ENCODE measurements at regions not wholly inside any gene's neighbourhood (a gene's known extent, or its start where the extent isn't known, plus 50 kb on each side); places are given as distances from the start of the nearest gene placed in this dataset.

- CTCF ChIA-PET, result interaction anchor here (0.5 kb wide), 1 partner anchor 20 kb away, joined by 3 read pairs; no protein-coding TSS in a partner anchor
Observed at GRCh38 chr15:35822153-35822552, 276.2 kb upstream of the DPH6 start.

GRCh38 chr15:35827141-35827540 lies 281.2 kb upstream of the DPH6 start:
- Histone ChIP-seq H3K9me3 (ENCODE audit: insufficient read depth, low read depth) (no peaks in the 10 kb centered on the region), H3K4me2 (no peak overlapping the region), H3K27me3 (ENCODE audit: insufficient read depth, low read depth) (no peaks in the 10 kb centered on the region), H3K79me2 (ENCODE audit: low read depth) (no peaks in the 10 kb centered on the region), H4K20me1 (ENCODE audit: insufficient read depth) (no peaks in the 10 kb centered on the region), H3K4me1 (replicated peaks; ENCODE audit: insufficient read depth) (no peaks in the 10 kb centered on the region), H3F3A (ENCODE audit: insufficient read depth, low read depth) (no peaks in the 10 kb centered on the region), H3K9me2 (ENCODE audit: insufficient read depth) (no peaks in the 10 kb centered on the region), H3K4me3 (no peak overlapping the region), H2AFZ (no peak overlapping the region), H3K27ac (no peak overlapping the region), H3K36me3 (ENCODE audit: low read depth) (no peaks in the 10 kb centered on the region)
- intact Hi-C loops (cut with micrococcal nuclease; ENCODE audit: unreplicated experiment), result no loop called here
- POLR2A ChIA-PET (ENCODE audit: unreplicated experiment), result no interaction called here
- TF ChIP-seq EZH2 (IDR thresholded peaks at IDR 0.05; ENCODE audit: low read depth), result no peak
- BruUV-seq (replicated peaks), result no TSS peak
- peak; percentile 1 to 37 for DNase-seq
- CTCF ChIA-PET, result no interaction called here

More at GRCh38 chr15:35822153-35822552, 276.2 kb upstream of the DPH6 start:
- no peak for DNase-seq
- H4K20me1 ChIP-seq (ENCODE audit: insufficient read depth), result no peaks in the 10 kb centered on the region
- H3K79me2 ChIP-seq (ENCODE audit: low read depth), result no peaks in the 10 kb centered on the region
- no peaks in the 10 kb centered on the region for H3K36me3 ChIP-seq (ENCODE audit: low read depth)
- no TSS peak for BruUV-seq (replicated peaks)
- POLR2A ChIA-PET (ENCODE audit: unreplicated experiment), result no interaction called here
- no peak overlapping the region for H3K4me2 ChIP-seq
- H3F3A ChIP-seq (ENCODE audit: insufficient read depth, low read depth), result no peaks in the 10 kb centered on the region
- H2AFZ ChIP-seq, result no peak overlapping the region
- TF ChIP-seq CTCF (conservative IDR thresholded peaks at IDR 0.05) (no peak), EZH2 (IDR thresholded peaks at IDR 0.05; ENCODE audit: low read depth) (no peak)
- no peaks in the 10 kb centered on the region for H3K27me3 ChIP-seq (ENCODE audit: insufficient read depth, low read depth)
- intact Hi-C loops (cut with micrococcal nuclease; ENCODE audit: unreplicated experiment), result no loop called here
- H3K9me3 ChIP-seq (ENCODE audit: insufficient read depth, low read depth), result no peaks in the 10 kb centered on the region
- no peaks in the 10 kb centered on the region for H3K9me2 ChIP-seq (ENCODE audit: insufficient read depth)
- H3K4me3 ChIP-seq, result no peak overlapping the region
- H3K27ac ChIP-seq, result no peak overlapping the region
- H3K4me1 ChIP-seq (replicated peaks; ENCODE audit: insufficient read depth), result no peaks in the 10 kb centered on the region

DNA sequence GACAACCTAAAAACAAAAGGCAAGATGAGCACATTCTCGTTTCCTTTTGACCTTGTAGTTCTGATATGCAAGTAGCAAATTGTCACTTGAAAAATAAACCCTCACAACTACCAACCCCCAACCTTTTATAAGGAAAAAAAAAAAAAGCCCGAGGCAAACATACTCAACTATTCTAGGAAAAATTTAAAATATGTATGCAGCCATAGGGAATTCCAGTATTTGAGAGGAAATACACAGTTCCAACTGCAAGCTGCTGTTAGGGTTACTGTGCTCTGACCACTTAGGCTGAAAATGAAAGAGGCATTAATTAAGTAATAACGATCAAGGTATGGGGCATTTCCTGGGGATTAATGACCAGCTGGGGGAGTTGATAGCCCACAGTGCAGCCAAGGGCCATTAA lies 281.9 kb upstream of the DPH6 start:
- H3K79me2 ChIP-seq (ENCODE audit: low read depth), result no peaks in the 10 kb centered on the region
- DNase-seq, result no peak
- no peak overlapping the region for H3K4me3 ChIP-seq
- H3K9me3 ChIP-seq (ENCODE audit: insufficient read depth, low read depth), result no peaks in the 10 kb centered on the region
- BruUV-seq (replicated peaks), result no TSS peak
- no peaks in the 10 kb centered on the region for H3K36me3 ChIP-seq (ENCODE audit: low read depth)
- H3K27me3 ChIP-seq (ENCODE audit: insufficient read depth, low read depth), result no peaks in the 10 kb centered on the region
- no peaks in the 10 kb centered on the region for H3F3A ChIP-seq (ENCODE audit: insufficient read depth, low read depth)
- H4K20me1 ChIP-seq (ENCODE audit: insufficient read depth), result no peaks in the 10 kb centered on the region
- no peak overlapping the region for H2AFZ ChIP-seq
- ChIA-PET POLR2A (ENCODE audit: unreplicated experiment) (no interaction called here), CTCF (no interaction called here)
- H3K4me2 ChIP-seq, result no peak overlapping the region
- TF ChIP-seq EZH2 (IDR thresholded peaks at IDR 0.05; ENCODE audit: low read depth), result no peak
- TF ChIP-seq CTCF (conservative IDR thresholded peaks at IDR 0.05), result no peak
- H3K4me1 ChIP-seq (replicated peaks; ENCODE audit: insufficient read depth), result no peaks in the 10 kb centered on the region
- H3K9me2 ChIP-seq (ENCODE audit: insufficient read depth), result no peaks in the 10 kb centered on the region
- intact Hi-C loops (cut with micrococcal nuclease; ENCODE audit: unreplicated experiment), result no loop called here
- no peak overlapping the region for H3K27ac ChIP-seq

- Histone ChIP-seq H3K4me3 (no peak overlapping the region), H4K20me1 (ENCODE audit: insufficient read depth) (no peaks in the 10 kb centered on the region), H3K9me2 (ENCODE audit: insufficient read depth) (no peaks in the 10 kb centered on the region), H3K36me3 (ENCODE audit: low read depth) (no peaks in the 10 kb centered on the region), H3K27me3 (ENCODE audit: insufficient read depth, low read depth) (no peaks in the 10 kb centered on the region), H3K4me2 (no peak overlapping the region), H3K79me2 (ENCODE audit: low read depth) (no peaks in the 10 kb centered on the region), H3K4me1 (replicated peaks; ENCODE audit: insufficient read depth) (no peaks in the 10 kb centered on the region), H2AFZ (no peak overlapping the region), H3K9me3 (ENCODE audit: insufficient read depth, low read depth) (no peaks in the 10 kb centered on the region), H3F3A (ENCODE audit: insufficient read depth, low read depth) (no peaks in the 10 kb centered on the region), H3K27ac (no peak overlapping the region)
- no peak for DNase-seq
- CTCF ChIA-PET, result no interaction called here
- no TSS peak for BruUV-seq (replicated peaks)
- TF ChIP-seq EZH2 (IDR thresholded peaks at IDR 0.05; ENCODE audit: low read depth) (no peak), CTCF (conservative IDR thresholded peaks at IDR 0.05) (no peak)
- POLR2A ChIA-PET (ENCODE audit: unreplicated experiment), result no interaction called here
- intact Hi-C loops (cut with micrococcal nuclease; ENCODE audit: unreplicated experiment), result no loop called here
Observed at GRCh38 chr15:35833581-35833980, 287.6 kb upstream of the DPH6 start.

Data from PC-9 (cell line).